ENCODE measurements at regions not wholly inside any gene's neighbourhood (a gene's known extent, or its start where the extent isn't known, plus 50 kb on each side); places are given as distances from the start of the nearest gene placed in this dataset.

- 60 to 71% methylated on average over 14 to 17 of the region's 17 CpGs for WGBS, 2 donors
- H3K36me3 ChIP-seq (ENCODE audit: low read depth, missing control alignments) = no peaks in the 10 kb centered on the region
- H3K4me1 ChIP-seq = no peaks in the 10 kb centered on the region
- intact Hi-C loops (cut with DNase I; ENCODE audit: low total_unique reads) = no loop called here
- DNase-seq = peak; percentile 26
- TF ChIP-seq CTCF (IDR thresholded peaks at IDR 0.05) (no peak), POLR2A (IDR thresholded peaks at IDR 0.05) (no peak)
- no peak overlapping the region for H3K27ac ChIP-seq
- no peaks in the 10 kb centered on the region for H3K27me3 ChIP-seq
- H3K9me3 ChIP-seq = no peaks in the 10 kb centered on the region
- no peak overlapping the region for H3K4me3 ChIP-seq
Measured at GRCh38 chr17:73785958-73786743, 141.9 kb upstream of the SDK2 start.

- 73% methylated on average over 13 of the region's 13 CpGs for WGBS, 2 donors
- Histone ChIP-seq H3K9me3 (no peaks in the 10 kb centered on the region), H3K4me3 (no peak overlapping the region), H3K27ac (no peak overlapping the region), H3K36me3 (ENCODE audit: low read depth, missing control alignments) (no peaks in the 10 kb centered on the region), H3K27me3 (no peaks in the 10 kb centered on the region), H3K4me1 (no peaks in the 10 kb centered on the region)
- intact Hi-C loops (cut with DNase I; ENCODE audit: low total_unique reads) = no loop called here
- DNase-seq = no peak
- TF ChIP-seq POLR2A (IDR thresholded peaks at IDR 0.05) (no peak), CTCF (IDR thresholded peaks at IDR 0.05) (no peak)
Measured at GRCh38 chr17:73787076-73788059, 143.1 kb upstream of the SDK2 start.

- WGBS, 2 donors = 83 to 87% methylated on average over 4 of the region's 4 CpGs
- Histone ChIP-seq H3K36me3 (ENCODE audit: low read depth, missing control alignments) (no peaks in the 10 kb centered on the region), H3K4me3 (no peak overlapping the region), H3K9me3 (no peaks in the 10 kb centered on the region), H3K27me3 (no peaks in the 10 kb centered on the region), H3K4me1 (no peaks in the 10 kb centered on the region), H3K27ac (no peak overlapping the region)
- no peak for DNase-seq
- intact Hi-C loops (cut with DNase I; ENCODE audit: low total_unique reads) = no loop called here
- TF ChIP-seq POLR2A (IDR thresholded peaks at IDR 0.05) = no peak
- TF ChIP-seq CTCF (IDR thresholded peaks at IDR 0.05) = no peak
Measured at GRCh38 chr17:73788111-73788510, 143.9 kb upstream of the SDK2 start.

GRCh38 chr17:73791121-73791520 is 146.9 kb upstream of the SDK2 start:
- H3K4me3 ChIP-seq = no peak overlapping the region
- intact Hi-C loops (cut with DNase I; ENCODE audit: low total_unique reads) = no loop called here
- no peaks in the 10 kb centered on the region for H3K36me3 ChIP-seq (ENCODE audit: low read depth, missing control alignments)
- WGBS, 2 donors = 78 to 89% methylated on average over 4 of the region's 4 CpGs
- H3K27ac ChIP-seq = no peak overlapping the region
- H3K27me3 ChIP-seq = no peaks in the 10 kb centered on the region
- H3K4me1 ChIP-seq = no peaks in the 10 kb centered on the region
- DNase-seq = no peak
- no peaks in the 10 kb centered on the region for H3K9me3 ChIP-seq
- no peak for TF ChIP-seq POLR2A (IDR thresholded peaks at IDR 0.05)
- TF ChIP-seq CTCF (IDR thresholded peaks at IDR 0.05) = no peak

All from testis (tissue), 2 donors.